ENCODE measurements at regions not wholly inside any gene's neighbourhood (a gene's known extent, or its start where the extent isn't known, plus 50 kb on each side); places are given as distances from the start of the nearest gene placed in this dataset.

DNA sequence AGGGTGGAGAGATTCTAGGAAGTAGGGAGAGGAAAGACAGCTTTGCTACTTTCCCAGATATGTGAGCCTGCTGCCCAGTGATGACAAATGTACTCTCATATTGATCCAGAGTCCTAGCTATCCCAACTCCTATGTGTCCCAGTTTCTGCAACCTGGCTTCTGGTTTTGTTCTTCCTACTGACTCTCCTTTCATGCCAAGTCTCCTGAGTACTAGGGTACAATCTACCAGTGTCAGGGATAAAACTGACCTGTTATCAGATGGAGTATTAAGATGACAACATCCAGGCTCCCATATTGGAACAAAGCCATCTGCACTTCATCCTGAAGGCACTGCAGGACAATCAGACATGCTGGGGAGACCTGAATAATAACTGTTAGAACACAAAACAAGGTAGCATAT is 233.7 kb upstream of the PHYHIPL start:
- CTCF ChIA-PET: no interaction called here

DNA sequence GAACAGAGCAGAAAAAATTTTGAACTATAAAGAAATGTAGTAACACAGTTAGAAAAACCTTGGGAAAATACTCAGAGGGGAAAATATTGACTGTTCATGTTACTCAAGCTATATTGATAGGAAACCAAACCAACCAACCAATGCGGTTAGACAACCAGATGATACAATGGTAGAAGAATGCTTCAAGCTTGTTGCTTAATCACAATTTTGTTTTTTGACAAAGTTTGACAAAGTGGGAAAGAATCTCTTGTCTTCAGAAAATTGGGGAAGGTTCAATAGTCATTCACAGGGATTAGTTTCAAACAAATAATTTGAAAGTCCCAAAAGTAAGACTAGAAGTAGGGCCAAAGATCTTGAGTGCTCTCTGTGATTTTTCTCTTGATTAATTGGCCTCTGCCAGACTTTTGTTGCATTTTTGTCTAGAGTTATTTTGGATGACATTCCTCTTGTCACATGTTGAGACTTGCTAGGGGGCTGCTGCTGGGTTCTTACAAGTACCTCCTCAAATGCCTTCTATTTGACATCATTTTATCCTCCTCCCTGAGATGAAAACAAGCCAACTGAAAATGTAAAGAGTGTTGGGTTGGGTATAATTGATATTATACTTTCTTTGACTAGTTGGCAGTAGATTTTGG is 233.1 kb upstream of the PHYHIPL start:
- H3K4me1 Mint-ChIP-seq (ENCODE audit: low read depth): no peaks in the 10 kb centered on the region
- H3K9me3 Mint-ChIP-seq: no peaks in the 10 kb centered on the region

More for the DNA sequence above, 233.7 kb upstream of the PHYHIPL start:
- H3K27ac Mint-ChIP-seq: no peak overlapping the region
- POLR2A ChIA-PET: no interaction called here
- H3K36me3 Mint-ChIP-seq (ENCODE audit: low read depth): no peaks in the 10 kb centered on the region
- intact Hi-C loops (cut with micrococcal nuclease): no loop called here
- no peak for ATAC-seq
- H3K4me1 Mint-ChIP-seq (ENCODE audit: low read depth): no peaks in the 10 kb centered on the region
- no peaks in the 10 kb centered on the region for H3K9me3 Mint-ChIP-seq
- H3K4me3 Mint-ChIP-seq: no peak overlapping the region
- DNase-seq: no peak
- no peaks in the 10 kb centered on the region for H3K27me3 Mint-ChIP-seq
- no peak for TF ChIP-seq CTCF (IDR thresholded peaks at IDR 0.05)

DNA sequence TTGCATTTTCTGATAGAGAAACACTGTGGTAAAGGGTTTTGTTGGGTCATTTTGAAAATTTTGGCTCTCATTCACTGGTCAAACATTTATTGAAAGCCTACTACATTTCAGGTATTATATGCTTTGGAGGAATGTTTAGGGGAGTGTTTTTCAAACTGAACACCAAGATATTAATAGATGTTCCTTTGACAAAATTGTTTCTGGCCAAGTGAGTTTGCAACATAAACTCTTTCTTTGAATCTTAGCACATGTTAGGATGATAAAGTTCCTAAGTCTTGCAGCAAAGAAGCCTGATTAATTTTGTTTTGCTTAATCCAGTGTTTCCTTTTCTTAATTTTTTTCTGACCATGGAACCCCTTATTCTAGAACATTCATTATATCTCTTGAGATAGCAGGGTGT is 232.5 kb upstream of the PHYHIPL start:
- Mint-ChIP-seq H3K27me3 (no peaks in the 10 kb centered on the region), H3K4me3 (no peak overlapping the region), H3K27ac (no peak overlapping the region), H3K4me1 (ENCODE audit: low read depth) (no peaks in the 10 kb centered on the region), H3K36me3 (ENCODE audit: low read depth) (no peaks in the 10 kb centered on the region), H3K9me3 (no peaks in the 10 kb centered on the region)
- CTCF ChIA-PET: no interaction called here
- POLR2A ChIA-PET: interaction anchor here (0.6 kb wide), 1 partner anchor 1826 kb away, joined by 3 read pairs; no protein-coding TSS in a partner anchor
- no peak for DNase-seq
- no peak for TF ChIP-seq CTCF (IDR thresholded peaks at IDR 0.05)
- intact Hi-C loops (cut with micrococcal nuclease): no loop called here
- ATAC-seq: no peak

More for the DNA sequence above, 233.1 kb upstream of the PHYHIPL start:
- intact Hi-C loops (cut with micrococcal nuclease): no loop called here
- DNase-seq (no peak), ATAC-seq (no peak)
- Mint-ChIP-seq H3K27ac (no peak overlapping the region), H3K4me3 (no peak overlapping the region), H3K27me3 (no peaks in the 10 kb centered on the region), H3K36me3 (ENCODE audit: low read depth) (no peaks in the 10 kb centered on the region)
- CTCF ChIA-PET: no interaction called here
- POLR2A ChIA-PET: no interaction called here
- no peak for TF ChIP-seq CTCF (IDR thresholded peaks at IDR 0.05)

DNA sequence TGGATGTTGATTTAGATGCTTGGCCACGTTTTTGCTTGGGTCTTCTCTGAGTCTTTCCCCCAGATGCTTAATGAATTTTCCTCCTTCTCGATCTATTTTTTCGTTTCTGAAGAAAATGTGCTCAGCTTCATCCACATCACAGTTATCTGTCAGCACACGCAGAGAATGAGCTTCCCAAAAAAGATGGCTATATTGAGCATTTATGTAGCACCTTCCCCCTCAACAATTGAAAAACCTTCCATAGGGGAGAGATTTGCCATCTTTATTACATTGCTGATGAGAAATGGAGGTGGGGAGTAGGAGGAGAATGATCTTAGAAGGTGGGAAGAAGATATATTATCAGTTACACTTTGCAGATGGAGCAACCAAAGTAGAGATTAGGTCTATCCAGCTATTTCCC is 228.1 kb upstream of the PHYHIPL start:
- ATAC-seq: no peak
- ChIA-PET CTCF (no interaction called here), POLR2A (no interaction called here)
- Mint-ChIP-seq H3K4me1 (ENCODE audit: low read depth) (no peaks in the 10 kb centered on the region), H3K36me3 (ENCODE audit: low read depth) (no peaks in the 10 kb centered on the region), H3K27me3 (peaks cover 2% of the 10 kb centered on the region), H3K9me3 (no peaks in the 10 kb centered on the region), H3K27ac (no peak overlapping the region), H3K4me3 (no peak overlapping the region)
- DNase-seq: no peak
- intact Hi-C loops (cut with micrococcal nuclease): no loop called here
- TF ChIP-seq CTCF (IDR thresholded peaks at IDR 0.05): no peak

GRCh38 chr10:58950618-58951017 is 225.8 kb upstream of the PHYHIPL start:
- Mint-ChIP-seq H3K36me3 (ENCODE audit: low read depth) (no peaks in the 10 kb centered on the region), H3K9me3 (no peaks in the 10 kb centered on the region), H3K4me1 (ENCODE audit: low read depth) (no peaks in the 10 kb centered on the region), H3K27me3 (peaks cover 2% of the 10 kb centered on the region), H3K27ac (no peak overlapping the region), H3K4me3 (no peak overlapping the region)
- ChIA-PET CTCF (no interaction called here), POLR2A (no interaction called here)
- ATAC-seq (no peak), DNase-seq (no peak)
- intact Hi-C loops (cut with micrococcal nuclease): loop anchor here (5.0 kb wide), 1 partner anchor 672 kb away; no protein-coding TSS in a partner anchor
- TF ChIP-seq CTCF (IDR thresholded peaks at IDR 0.05): no peak
